ENCODE measurements at regions not wholly inside any gene's neighbourhood (a gene's known extent, or its start where the extent isn't known, plus 50 kb on each side); places are given as distances from the start of the nearest gene placed in this dataset.

GRCh38 chr4:26171941-26172340 is 148.9 kb upstream of the RBPJ start:
- no peak for TF ChIP-seq POLR2AphosphoS5 (IDR thresholded peaks at IDR 0.05; ENCODE audit: low read length)
- TF ChIP-seq POLR2A (IDR thresholded peaks at IDR 0.05; ENCODE audit: low read depth, low read length) = no peak
